ENCODE measurements at regions not wholly inside any gene's neighbourhood (a gene's known extent, or its start where the extent isn't known, plus 50 kb on each side); places are given as distances from the start of the nearest gene placed in this dataset.

GRCh38 chrX:4670606-4671005 lies 957.2 kb upstream of the PRKX start:
- intact Hi-C loops (cut with DNase I; ENCODE audit: low total_unique reads) = no loop called here
- Histone ChIP-seq H3K9me3 (no peaks in the 10 kb centered on the region), H3K27me3 (no peaks in the 10 kb centered on the region), H3K27ac (no peak overlapping the region), H3K36me3 (no peaks in the 10 kb centered on the region), H3K4me1 (no peaks in the 10 kb centered on the region), H3K4me3 (no peak overlapping the region)
- no peak for TF ChIP-seq CTCF (IDR thresholded peaks at IDR 0.05)
- no peak for DNase-seq

- Histone ChIP-seq H3K36me3 (no peaks in the 10 kb centered on the region), H3K9me3 (no peaks in the 10 kb centered on the region), H3K4me1 (no peaks in the 10 kb centered on the region), H3K4me3 (no peak overlapping the region), H3K27me3 (no peaks in the 10 kb centered on the region), H3K27ac (no peak overlapping the region)
- no peak for DNase-seq
- no peak for TF ChIP-seq CTCF (IDR thresholded peaks at IDR 0.05)
- intact Hi-C loops (cut with DNase I; ENCODE audit: low total_unique reads) = no loop called here
Observed at GRCh38 chrX:4668802-4669536, 955.5 kb upstream of the PRKX start.

- no peaks in the 10 kb centered on the region for H3K27me3 ChIP-seq
- no peak for DNase-seq
- intact Hi-C loops (cut with DNase I; ENCODE audit: low total_unique reads) = no loop called here
- no peak for TF ChIP-seq CTCF (IDR thresholded peaks at IDR 0.05)
- no peaks in the 10 kb centered on the region for H3K4me1 ChIP-seq
- no peaks in the 10 kb centered on the region for H3K9me3 ChIP-seq
- no peaks in the 10 kb centered on the region for H3K36me3 ChIP-seq
- no peak overlapping the region for H3K4me3 ChIP-seq
- no peak overlapping the region for H3K27ac ChIP-seq
Observed at GRCh38 chrX:4663085-4663484, 949.6 kb upstream of the PRKX start.

GRCh38 chrX:4661771-4662170 lies 948.3 kb upstream of the PRKX start:
- DNase-seq = no peak
- no peaks in the 10 kb centered on the region for H3K9me3 ChIP-seq
- no peaks in the 10 kb centered on the region for H3K36me3 ChIP-seq
- H3K4me1 ChIP-seq = no peaks in the 10 kb centered on the region
- no peak for TF ChIP-seq CTCF (IDR thresholded peaks at IDR 0.05)
- intact Hi-C loops (cut with DNase I; ENCODE audit: low total_unique reads) = no loop called here
- no peak overlapping the region for H3K4me3 ChIP-seq
- no peak overlapping the region for H3K27ac ChIP-seq
- no peaks in the 10 kb centered on the region for H3K27me3 ChIP-seq

- Histone ChIP-seq H3K27me3 (no peaks in the 10 kb centered on the region), H3K4me3 (no peak overlapping the region), H3K36me3 (no peaks in the 10 kb centered on the region), H3K4me1 (no peaks in the 10 kb centered on the region), H3K9me3 (no peaks in the 10 kb centered on the region), H3K27ac (no peak overlapping the region)
- no peak for TF ChIP-seq CTCF (IDR thresholded peaks at IDR 0.05)
- intact Hi-C loops (cut with DNase I; ENCODE audit: low total_unique reads) = no loop called here
- no peak for DNase-seq
Observed at GRCh38 chrX:4656419-4656818, 943.0 kb upstream of the PRKX start.

- H3K4me3 ChIP-seq = no peak overlapping the region
- H3K36me3 ChIP-seq = no peaks in the 10 kb centered on the region
- no peak for DNase-seq
- H3K4me1 ChIP-seq = no peaks in the 10 kb centered on the region
- no peak for TF ChIP-seq CTCF (IDR thresholded peaks at IDR 0.05)
- H3K27me3 ChIP-seq = no peaks in the 10 kb centered on the region
- H3K27ac ChIP-seq = no peak overlapping the region
- H3K9me3 ChIP-seq = no peaks in the 10 kb centered on the region
- intact Hi-C loops (cut with DNase I; ENCODE audit: low total_unique reads) = no loop called here
Observed at GRCh38 chrX:4655743-4656142, 942.3 kb upstream of the PRKX start.

Measured in tibial artery (tissue), 4 donors.